BJ (cell line): ENCODE measurements at regions not wholly inside any gene's neighbourhood (a gene's known extent, or its start where the extent isn't known, plus 50 kb on each side); places are given as distances from the start of the nearest gene placed in this dataset.

Source experiments
- CTCF ChIA-PET: fragments of 350-600 bp; formaldehyde crosslinking; extraction: SDS; loops from one replicate; lab custom pipeline; 2021; ENCODE audit warnings: antibody characterized with exemption, inconsistent platforms; lab: Yijun Ruan, JAX
- POLR2A ChIA-PET: fragments of 300-600 bp; sonication (Branson Sonifier 250); formaldehyde crosslinking; extraction: SDS; loops from one replicate; lab custom pipeline; 2021; ENCODE audit warnings: antibody characterized with exemption; lab: Charles Lee
- DNase-seq: peaks from one replicate; pipeline ENCODE4 v3.0.0-alpha.2; 2011; ENCODE audit warnings: low read depth
- H3K27me3 ChIP-seq: 2 replicates; pipeline ENCODE4 v1.6.0; 2011; ENCODE audit warnings: low read length; ENCODE audit not compliant: control insufficient read depth, insufficient read depth
- H3K36me3 ChIP-seq: 2 replicates; pipeline ENCODE4 v1.5.1; 2011; ENCODE audit warnings: low read length; ENCODE audit not compliant: control insufficient read depth, insufficient read depth
- H3K4me3 ChIP-seq: 2 replicates; pipeline ENCODE4 v1.5.1; 2011; ENCODE audit warnings: low read depth, mild to moderate bottlenecking, control low read depth, low read length
- TF ChIP-seq, protein P1 (sequence below): IDR thresholded peaks from 2 replicates; pipeline ENCODE4 v1.5.1; 2011; ENCODE audit warnings: low read depth, mild to moderate bottlenecking, control low read depth, inconsistent platforms, low read length, moderate library complexity; ENCODE audit not compliant: insufficient read depth

DNA sequence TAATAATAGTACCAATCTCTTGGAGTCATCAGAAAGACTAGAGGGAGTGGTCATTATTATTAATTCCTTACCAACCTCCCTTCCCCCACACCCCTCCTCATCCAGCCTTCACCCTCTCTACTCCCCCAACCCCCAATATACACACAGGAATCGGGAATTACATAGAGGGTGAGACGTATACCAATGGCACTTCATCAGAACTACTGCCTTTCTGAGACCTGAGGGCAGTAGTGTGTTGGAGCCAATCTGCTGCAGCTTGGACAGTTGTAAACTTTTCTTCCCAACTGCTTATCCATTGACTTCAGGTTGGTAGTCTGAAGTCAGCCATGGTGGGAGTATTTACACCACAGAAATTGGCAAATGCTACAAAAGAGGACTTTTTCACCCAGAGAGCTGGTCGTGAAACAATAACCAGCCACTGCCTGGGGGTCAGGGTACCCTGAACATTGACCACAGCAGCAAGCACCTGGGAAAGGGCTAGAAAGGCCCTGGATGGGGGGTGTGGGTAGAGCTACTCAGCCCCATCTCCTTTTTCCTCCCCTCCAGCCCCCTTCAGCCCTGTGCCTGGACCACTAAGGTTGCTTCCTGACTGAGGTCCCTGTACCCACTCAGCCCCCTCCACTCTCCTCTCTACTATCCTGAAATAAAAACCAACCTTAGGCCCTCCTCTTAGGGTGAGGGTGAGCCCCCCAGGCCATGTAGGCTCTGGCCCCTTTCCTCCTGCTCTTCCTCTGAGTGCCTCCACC is 161.5 kb downstream of the MRPL14 start:
- TF ChIP-seq, protein P1, sequence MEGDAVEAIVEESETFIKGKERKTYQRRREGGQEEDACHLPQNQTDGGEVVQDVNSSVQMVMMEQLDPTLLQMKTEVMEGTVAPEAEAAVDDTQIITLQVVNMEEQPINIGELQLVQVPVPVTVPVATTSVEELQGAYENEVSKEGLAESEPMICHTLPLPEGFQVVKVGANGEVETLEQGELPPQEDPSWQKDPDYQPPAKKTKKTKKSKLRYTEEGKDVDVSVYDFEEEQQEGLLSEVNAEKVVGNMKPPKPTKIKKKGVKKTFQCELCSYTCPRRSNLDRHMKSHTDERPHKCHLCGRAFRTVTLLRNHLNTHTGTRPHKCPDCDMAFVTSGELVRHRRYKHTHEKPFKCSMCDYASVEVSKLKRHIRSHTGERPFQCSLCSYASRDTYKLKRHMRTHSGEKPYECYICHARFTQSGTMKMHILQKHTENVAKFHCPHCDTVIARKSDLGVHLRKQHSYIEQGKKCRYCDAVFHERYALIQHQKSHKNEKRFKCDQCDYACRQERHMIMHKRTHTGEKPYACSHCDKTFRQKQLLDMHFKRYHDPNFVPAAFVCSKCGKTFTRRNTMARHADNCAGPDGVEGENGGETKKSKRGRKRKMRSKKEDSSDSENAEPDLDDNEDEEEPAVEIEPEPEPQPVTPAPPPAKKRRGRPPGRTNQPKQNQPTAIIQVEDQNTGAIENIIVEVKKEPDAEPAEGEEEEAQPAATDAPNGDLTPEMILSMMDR = no peak
- no peak overlapping the region for H3K4me3 ChIP-seq
- ChIA-PET POLR2A (no interaction called here), CTCF (interaction anchor here (0.8 to 2.7 kb wide), 3 partner anchors 12 to 191 kb away, joined by 3 to 7 read pairs (median 6); no protein-coding TSS in a partner anchor)
- H3K36me3 ChIP-seq = no peaks in the 10 kb centered on the region
- no peak for DNase-seq
- H3K27me3 ChIP-seq = peaks cover 2% of the 10 kb centered on the region

DNA sequence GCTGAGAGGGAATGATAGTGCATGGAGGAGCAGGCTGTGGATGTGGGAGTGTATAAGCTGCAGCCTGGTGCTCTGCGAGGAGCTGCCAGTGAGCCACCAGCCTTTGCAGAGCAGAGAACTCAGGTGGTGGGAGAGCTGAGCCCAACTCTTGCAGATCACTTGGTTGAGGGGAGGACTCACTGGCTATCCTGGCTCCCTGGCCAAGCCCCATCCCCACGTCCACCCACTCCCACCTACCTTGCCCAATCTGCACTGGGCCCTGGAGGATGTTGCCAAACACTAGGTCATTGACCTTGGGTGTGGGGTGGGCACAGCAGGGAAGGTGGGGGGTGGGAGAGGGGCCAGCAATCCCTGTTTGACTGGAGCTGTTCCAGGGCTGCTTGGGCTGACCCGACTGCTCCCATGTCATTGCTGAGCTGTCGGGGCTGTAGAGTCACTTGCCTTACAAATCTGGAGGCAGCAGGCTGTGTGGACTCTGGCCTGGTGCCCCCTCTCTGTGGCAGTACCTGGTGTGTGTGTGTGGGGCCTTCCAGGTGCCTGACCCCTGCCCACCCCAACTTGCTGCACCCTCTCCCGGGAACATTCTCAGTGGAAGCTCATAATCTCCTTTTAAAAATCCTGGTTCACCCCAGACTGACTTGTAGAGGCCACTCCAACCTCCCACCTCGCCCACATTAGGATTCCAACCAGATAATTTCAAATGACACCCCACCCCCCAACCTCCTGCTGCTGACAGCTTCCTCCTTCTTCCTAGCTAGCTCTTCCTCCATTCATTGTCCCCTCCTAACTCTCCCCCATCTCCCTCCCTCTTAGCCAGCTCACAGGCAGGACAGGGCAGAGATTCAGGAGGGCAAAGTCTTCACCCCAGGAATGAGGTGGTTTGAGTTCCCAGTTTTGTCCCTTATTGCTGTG is 162.3 kb downstream of the MRPL14 start:
- TF ChIP-seq, protein P1 = no peak
- no peak for DNase-seq
- Histone ChIP-seq H3K36me3 (no peaks in the 10 kb centered on the region), H3K4me3 (no peak overlapping the region), H3K27me3 (peaks cover 2% of the 10 kb centered on the region)
- CTCF ChIA-PET = interaction anchor here (1.1 to 2.7 kb wide), 3 partner anchors 8 to 190 kb away, joined by 3 to 7 read pairs (median 6); no protein-coding TSS in a partner anchor
- POLR2A ChIA-PET = no interaction called here

DNA sequence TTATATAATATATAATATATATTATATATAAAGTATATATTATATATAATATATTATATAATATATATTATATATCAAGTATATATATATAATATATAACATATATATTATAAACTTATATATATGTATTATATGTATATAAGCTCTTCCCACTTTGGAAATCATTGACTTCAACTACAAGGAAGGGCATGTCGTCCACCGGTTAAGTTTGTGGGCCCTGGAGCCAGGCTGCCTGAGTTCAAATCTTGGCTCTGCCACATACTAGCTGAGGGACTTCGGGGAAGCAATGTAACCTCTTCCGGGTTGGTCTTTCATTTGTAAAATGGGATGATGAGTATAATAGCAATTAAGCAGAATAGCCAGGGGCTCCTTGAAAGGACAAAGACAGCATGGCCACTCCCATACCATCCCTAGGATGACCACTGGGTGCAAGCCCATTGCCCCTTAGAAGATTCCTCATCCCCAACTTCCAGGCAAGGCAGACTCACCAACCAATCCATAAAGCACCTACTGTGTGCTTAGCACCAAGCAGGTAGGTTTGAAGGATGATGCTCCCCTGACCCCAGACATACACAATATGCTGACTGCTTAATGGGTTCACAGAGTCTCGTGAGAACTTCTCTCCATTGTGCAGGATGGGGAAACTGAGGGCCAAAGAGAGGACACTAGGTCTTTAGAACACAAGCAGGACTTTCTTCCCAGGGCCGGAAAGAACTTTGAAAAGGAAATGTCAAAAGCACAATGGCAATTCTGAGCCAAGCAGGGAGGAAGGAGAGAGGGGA is 163.2 kb downstream of the MRPL14 start:
- TF ChIP-seq, protein P1 = no peak
- ChIA-PET POLR2A (no interaction called here), CTCF (interaction anchor here (1.1 to 1.7 kb wide), 2 partner anchors 9 to 10 kb away, joined by 3 to 6 read pairs; no protein-coding TSS in a partner anchor)
- Histone ChIP-seq H3K36me3 (no peaks in the 10 kb centered on the region), H3K4me3 (no peak overlapping the region), H3K27me3 (peaks cover 2% of the 10 kb centered on the region)
- no peak for DNase-seq

DNA sequence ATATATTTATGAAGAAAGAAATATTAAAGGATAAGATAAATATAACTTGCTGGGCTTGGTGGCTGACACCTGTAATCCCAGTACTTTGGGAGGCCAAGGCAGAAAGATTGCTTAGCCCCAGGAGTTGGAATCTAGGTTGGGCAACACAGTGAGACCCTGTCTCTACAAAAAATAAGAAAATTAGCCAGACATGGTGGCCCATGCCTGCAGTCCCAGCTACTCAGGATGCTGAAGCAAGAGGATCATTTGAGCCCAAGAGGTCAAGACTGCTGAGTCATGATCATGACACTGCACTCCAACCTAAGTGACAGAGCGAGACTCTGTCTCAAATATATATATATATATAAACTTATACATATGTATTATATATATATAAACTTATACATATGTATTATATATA is 164.0 kb downstream of the MRPL14 start:
- H3K4me3 ChIP-seq = no peak overlapping the region
- DNase-seq = no peak
- TF ChIP-seq, protein P1 = no peak
- H3K36me3 ChIP-seq = no peaks in the 10 kb centered on the region
- ChIA-PET CTCF (no interaction called here), POLR2A (no interaction called here)
- H3K27me3 ChIP-seq = peaks cover 2% of the 10 kb centered on the region
